GM19468 (cell line): ENCODE measurements at regions not wholly inside any gene's neighbourhood (a gene's known extent, or its start where the extent isn't known, plus 50 kb on each side); places are given as distances from the start of the nearest gene placed in this dataset.
"Not testable (repeated sequence)": the region's sequence is repeated elsewhere in the genome, so short reads cannot be mapped to it uniquely, and the experiment has no call there.

Source experiments
- ATAC-seq: cut with Tn5 transposase; IDR thresholded peaks from one replicate; pipeline ENCODE4 v1.9.1; 2021; ENCODE audit warnings: mild to moderate bottlenecking, moderate library complexity, moderate number of reproducible peaks; ENCODE audit not compliant: unreplicated experiment; ENCODE audit errors: extremely low read depth

DNA sequence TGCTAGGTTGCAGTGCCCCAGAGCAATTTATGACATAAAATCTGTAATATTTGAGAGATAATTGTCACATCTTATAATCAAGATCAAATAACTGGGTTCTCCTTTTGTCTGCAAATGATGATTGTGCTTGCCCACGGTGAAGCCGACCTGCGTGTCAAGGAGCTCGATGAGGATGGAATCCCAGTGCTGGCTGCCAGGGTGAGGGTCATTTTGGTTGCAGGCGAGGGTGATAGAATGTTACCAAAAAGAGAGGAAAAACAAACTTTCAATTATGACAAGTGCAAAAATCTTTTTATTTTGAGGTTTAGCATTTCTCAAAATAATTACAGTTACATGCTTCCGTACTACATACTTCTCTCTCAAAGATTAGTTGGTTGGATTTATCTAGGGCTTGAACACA lies 76.4 kb upstream of the ZNF658 start:
- ATAC-seq, result not testable (repeated sequence)

DNA sequence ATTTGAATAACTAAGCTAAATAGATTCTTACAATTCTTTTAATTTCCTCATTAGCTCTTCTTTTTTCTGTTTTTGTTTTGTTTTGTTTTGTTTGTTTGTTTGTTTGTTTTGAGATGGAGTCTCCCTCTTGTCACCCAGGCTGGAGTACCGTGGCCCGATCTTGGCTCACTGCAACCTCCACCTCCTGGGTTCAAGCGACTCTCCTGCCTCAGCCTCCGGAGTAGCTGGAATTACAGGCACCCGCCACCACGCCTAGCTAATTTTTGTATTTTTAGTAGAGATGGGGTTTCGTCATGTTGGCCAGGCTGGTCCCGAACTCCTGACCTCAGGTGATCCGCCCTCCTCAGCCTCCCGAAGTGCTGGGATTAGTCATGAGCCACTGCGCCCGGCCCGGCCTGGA lies 70.7 kb upstream of the ZNF658 start:
- not testable (repeated sequence) for ATAC-seq

DNA sequence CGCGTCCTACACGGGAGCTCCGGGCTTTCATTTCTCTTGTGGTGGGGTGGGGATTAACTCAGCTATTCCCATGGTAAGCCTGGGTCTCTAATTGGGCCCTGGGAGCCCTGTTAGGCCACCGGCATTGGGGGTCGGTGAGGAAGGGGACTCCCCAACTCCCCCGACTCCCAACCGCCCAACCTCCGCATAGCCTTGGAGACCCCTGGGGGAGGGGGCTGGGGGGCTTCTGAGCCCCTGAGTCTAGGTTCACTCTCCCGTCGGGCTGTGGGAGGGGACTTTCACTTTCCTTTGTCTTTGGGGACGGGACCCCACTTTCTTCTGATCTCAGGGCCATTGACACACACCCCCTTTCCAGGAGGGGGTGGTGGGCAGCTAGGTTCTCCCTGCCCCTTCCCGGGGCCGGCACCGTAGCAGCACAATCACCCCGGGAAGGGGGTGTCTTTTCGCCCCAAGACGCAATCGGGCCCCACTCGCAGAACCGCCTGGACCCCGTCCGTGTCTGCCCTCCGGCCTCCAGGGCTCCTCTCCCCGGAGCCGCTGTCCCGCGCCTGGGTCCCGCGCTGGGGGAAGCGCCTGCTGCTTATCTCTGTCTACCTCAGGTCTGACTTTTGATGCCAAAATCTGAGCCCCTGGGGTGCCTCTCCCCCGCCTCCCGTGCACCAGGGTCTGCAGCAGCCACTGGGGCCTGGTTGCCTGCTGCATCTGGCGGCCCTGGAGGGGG lies 69.6 kb upstream of the ZNF658 start:
- not testable (repeated sequence) for ATAC-seq

DNA sequence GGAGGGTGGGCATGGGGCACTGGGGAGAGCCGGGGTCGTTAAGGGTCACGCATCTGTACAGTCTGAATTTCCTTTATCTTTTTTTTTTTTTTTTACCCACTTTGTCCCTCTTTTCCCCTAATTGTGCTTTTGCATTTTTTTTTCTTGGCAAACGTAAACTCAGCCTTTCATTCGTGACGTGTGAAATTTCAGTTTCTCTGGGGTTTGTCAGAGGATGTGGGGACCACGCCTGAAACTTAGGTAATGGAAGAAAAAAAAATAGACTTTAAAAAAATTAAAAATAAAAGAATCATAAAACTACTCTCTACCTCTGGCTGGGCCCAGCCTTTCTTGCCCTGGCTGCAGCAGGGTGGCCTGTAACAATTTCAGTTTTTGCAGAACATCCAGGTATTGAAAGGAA lies 68.3 kb upstream of the ZNF658 start:
- not testable (repeated sequence) for ATAC-seq

DNA sequence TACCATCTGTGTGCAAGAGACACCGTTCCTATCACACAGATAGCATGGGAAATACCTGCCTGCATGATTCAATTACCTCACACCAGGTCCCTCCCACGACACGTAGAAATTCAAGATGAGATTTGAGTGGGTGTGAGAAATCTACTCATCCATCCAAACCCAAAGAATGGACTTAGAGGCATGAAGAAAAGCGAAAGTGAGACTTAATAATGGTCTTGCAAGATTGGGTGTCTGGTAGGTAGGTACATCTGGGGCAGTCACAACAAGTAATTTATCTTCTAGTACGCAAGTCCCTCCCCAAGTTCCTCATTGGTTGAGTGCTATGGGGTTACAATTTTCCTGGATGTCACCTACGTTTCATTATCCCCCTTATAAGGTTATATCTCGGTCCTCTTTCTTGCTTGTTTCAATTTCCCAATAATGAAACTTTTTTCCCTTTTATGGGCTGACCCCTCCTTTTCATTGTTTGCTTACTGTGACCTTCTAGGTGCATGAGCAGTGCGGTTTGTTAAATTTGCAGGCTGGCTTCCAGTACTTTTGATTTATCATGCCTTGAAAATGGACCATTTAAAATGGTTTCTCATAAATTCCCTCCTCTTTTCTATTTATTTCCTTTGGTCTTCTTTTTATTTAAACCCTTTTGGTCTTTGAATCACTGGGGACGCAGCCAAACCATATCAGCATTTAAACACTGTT lies 63.1 kb upstream of the ZNF658 start:
- ATAC-seq, result not testable (repeated sequence)
